ENCODE measurements at regions not wholly inside any gene's neighbourhood (a gene's known extent, or its start where the extent isn't known, plus 50 kb on each side); places are given as distances from the start of the nearest gene placed in this dataset.
"Not testable (repeated sequence)": the region's sequence is repeated elsewhere in the genome, so short reads cannot be mapped to it uniquely, and the experiment has no call there.

DNA sequence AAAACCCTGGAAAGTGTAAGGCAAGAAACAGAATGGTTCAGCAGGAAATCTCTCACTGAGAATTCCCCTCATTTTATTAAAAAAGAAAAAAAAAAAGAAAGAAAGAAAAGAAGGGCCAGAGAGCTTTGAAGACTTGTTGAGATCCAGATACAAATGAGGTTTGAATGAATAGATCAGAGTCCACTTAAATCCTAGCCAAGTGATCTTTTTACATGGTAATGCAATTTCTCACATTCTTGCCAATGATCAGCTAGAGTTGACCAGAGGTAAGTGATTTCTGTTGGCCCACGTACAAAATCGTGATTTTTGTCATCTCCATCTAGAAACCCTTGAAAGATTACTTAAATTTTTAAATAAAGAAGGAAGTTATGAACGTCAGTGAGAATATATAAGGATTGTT lies 261.5 kb upstream of the PCSK5 start:
- DNase-seq = no peak

DNA sequence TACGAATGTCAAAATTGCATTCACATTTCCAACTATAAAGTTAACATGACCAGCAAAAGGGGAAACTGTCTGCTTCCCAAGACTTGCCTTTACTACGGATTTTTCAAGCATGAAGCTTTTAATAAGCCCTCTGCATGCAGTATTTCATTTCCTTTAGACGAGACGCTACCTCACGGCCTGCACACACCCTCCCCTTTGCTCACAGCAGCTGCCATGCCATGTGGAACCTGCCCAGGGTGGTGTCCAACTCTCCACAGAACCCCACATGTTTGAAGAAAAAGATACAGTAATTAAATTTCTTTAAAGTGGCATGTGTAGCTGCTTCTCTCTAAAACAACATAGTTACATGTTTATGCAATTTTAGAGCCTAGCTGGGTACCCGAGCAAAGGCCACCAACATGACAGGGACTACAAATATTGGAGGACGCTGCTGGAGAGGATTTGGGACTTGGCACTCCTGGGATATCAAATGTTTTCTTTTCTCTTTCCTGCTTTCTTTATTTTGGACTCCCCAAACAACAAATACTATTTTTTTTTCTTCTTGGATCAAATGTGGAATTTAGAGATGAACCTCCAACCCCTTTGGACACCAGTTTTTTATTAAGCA lies 256.9 kb upstream of the PCSK5 start:
- DNase-seq = no peak

DNA sequence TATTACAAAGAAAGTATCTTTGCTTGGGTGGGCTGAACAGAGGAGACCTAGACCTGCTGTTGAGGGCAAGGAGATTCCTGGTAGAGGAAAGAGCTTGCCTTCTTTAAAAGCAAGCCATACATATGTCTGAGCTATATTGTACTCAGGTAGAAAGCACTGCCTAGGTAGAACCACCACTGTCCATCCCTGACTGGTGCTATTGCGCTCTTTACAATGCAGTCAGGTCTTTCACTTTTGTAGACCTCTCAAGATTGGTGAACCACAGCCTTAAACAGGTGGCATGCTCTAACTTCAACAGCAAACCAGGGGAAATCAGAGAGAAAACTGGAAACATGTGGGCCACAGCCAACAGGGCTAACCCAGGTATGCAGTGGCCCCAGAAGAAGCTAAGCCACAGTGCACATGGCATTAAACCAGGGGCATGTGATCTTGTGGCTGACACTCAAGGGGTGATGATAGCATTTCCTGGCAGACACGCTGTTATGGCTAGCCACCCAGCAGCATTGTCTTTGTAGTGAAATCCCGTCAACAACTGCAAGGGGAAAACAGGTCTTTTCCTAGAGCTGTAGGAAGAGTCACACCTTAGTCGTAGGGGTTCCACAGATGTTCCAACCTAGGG lies 253.9 kb upstream of the PCSK5 start:
- DNase-seq = no peak

DNA sequence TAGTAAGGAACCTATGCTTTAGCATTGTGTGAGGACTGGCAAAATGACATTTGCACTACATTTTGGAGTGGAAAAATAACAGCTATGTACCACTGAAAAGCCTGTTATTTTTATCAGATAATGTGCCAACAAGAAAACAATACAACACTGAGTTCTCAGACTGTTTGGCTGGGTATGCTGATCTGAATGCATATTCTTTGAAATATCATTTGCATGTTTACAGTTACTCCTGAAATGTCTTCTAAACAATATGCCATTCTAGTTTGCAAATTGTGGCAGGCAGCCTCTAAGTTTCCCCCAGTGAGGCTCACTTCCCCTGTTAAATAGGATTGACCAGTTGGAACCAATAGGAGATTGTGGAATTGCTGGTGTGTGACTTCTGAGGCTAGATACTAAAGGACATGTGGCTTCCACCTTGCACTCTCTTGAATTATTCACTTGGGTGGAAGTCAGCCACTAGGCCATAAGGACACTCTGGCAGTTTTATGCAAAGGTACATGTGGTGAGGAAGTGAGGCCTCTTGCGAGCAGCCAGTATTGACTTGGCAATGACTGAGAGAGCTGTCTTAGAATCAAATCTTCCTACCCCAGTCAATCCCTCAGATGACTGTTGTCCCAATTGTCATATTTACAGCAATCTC lies 250.4 kb upstream of the PCSK5 start:
- no peak for DNase-seq

GRCh38 chr9:75642522-75642921 lies 248.0 kb upstream of the PCSK5 start:
- DNase-seq = no peak

GRCh38 chr9:75644649-75645048 lies 245.8 kb upstream of the PCSK5 start:
- DNase-seq = no peak

GRCh38 chr9:75648034-75648433 lies 242.4 kb upstream of the PCSK5 start:
- DNase-seq = no peak

DNA sequence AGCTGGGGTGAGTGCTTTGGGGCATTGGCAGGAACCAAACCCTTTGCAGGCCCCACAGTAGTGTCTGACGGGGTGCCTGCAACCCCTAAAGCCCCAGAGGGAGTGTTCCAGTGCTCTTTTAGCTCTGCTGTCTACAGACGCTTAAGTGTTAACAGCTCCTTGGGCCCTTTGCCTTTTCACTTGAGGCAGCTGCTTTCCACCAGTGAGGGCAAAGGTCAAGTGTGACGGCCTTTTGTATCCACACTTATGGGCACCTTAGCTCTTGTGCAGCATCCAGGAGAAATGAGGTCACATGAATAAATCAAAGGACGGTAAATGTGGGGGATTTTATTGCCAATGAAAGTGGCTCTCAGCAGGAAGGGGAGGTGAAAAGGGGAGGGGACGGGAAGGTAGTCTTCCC lies 241.4 kb upstream of the PCSK5 start:
- DNase-seq = no peak

DNA sequence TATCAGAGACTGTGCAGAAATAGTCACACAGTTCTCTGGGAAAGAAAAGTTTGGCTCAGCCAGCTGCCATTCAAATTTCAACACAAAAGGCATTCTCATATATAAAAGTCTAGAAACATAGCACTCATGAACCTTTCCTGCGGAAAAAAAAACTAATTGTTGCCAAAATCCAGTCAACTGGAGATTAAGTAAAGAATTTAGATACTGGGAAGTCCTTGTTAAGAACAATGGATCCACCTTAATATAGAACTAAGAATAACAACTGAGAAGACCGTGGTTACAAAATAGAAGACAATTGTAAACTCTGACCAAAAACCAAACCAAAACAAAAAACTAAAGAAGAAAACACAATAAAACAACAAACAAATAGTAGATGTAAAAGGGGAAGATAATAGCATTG lies 238.8 kb upstream of the PCSK5 start:
- no peak for DNase-seq

GRCh38 chr9:75653335-75653734 lies 237.1 kb upstream of the PCSK5 start:
- DNase-seq = no peak

DNA sequence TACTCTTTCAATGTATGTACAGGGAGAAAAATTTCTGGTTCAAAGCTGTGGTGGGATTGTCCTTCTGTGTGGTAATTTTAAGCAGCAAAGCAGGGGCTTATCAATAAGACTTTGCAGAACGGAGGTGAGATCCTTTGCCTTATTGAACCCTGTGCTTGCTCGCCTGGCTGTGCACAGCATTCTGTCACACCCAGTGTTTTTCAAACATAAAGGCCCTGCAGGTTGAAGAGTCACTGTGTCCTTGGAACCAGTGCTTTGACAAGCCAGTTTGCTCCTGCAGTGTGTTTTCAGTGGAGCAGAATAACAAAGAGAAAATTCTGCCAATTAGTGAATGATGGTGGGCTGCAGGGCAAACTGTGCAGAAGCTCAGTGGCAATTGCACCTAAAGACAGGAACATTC lies 236.7 kb upstream of the PCSK5 start:
- no peak for DNase-seq

DNA sequence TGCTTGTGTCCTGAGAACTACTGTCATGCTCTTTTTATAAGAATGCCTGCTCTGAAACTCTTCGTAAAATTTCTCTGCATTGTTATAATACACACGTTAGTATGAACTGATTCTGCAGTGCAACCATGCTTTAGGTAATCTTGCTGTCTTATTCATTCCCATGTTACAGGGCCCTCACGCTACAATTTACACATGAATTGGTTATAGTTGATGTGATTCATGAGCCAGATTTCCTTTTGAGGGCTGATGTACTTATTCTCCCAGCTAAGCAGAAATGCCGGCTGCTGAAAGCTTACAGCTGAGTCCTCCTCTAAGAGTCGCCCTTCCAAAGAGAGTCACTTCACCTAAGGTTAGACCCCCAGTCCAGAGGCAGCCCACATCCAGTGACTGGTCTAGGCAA lies 233.5 kb upstream of the PCSK5 start:
- DNase-seq = no peak

GRCh38 chr9:75658301-75658905 lies 232.1 kb upstream of the PCSK5 start:
- DNase-seq = no peak

DNA sequence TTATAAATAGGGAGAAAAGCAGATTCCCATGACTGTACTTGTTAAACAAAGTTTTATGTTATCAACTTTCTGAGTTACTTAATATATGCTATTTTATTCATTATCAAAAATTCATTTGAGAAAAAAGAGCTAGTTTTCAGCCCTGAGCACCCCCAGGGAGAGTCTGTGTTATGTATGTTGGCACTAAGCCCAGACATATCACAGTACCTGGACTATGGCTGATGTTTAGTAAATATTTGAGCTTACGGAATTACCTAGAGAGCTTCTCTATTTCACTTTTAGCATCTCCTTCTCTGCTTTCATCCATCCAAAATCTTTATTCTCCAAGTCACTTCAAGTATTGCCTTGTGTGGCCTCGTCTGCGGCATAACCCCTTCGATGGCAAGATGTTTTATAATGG lies 225.9 kb upstream of the PCSK5 start:
- no peak for DNase-seq

DNA sequence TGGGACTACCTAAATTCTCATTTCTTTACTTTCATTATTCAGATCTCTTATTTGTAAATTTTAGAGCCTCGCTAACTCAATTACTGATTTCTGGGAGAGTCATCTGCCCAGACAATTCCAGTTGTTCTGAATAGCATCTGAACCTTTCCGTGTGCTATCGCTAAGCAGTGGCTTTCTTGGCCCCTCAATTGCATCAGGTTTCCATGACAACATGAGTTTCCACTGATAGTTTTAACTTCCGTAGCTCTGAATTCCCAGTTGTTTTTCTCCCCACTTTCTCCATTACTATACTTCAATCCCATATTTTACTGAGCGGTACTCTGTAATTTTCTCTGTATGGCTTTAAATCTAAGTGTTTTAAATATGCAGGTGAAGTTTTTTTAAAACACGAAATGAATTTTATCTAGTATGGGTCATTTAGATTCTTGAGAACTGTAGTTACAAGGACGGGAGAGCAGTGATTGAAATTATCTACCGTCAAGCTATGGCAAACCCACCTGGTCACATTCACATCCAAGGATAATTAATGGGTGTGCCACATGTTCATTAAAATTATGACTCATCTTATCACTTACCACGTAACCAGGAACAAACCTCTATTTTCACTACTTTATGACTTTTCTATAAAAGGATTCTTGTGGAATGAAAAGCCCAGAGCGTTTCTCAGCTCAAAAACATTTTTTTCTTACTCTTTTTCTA lies 223.5 kb upstream of the PCSK5 start:
- no peak for DNase-seq

DNA sequence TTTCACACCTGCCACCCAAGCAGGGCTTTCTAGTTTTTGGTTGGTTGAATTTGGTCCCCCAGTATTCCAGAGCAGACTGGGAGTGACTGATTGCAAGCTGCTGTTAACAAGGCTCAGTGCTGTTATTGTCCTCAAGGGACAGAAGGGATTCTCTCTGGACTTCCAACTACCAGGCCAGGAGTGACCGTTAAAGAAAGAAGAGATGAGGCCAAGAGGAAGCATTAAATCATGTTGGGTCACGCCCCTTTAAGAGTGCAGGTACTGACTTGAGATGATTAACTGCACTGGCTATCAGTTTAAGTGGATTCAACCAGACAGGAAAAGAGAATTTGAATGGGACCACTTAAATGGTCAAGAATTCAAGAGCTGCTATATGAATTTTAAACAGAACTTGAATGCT lies 220.8 kb upstream of the PCSK5 start:
- no peak for DNase-seq

- no peak for DNase-seq
These were observed 219.1 kb upstream of the PCSK5 start for GRCh38 chr9:75671354-75671753.

DNA sequence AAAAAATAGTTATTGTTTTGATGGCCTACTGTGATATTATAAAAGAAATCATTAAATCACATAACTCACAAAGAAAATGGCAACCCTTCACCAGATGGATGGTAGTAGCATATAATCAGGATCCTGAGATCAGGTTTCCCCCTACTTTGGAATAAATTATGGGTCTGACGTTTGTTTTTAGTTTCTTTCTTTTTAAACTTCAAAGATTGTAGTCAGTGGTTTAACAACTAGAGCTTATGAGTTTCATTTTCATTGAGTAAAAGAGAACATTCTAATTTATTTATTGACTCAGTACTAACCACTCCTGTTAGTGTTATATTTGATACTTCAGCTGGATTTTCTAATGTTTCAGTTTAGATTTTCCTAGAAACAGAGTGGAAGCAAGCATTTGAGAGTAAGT lies 218.0 kb upstream of the PCSK5 start:
- no peak for DNase-seq

- no peak for DNase-seq
These were observed 206.9 kb upstream of the PCSK5 start for GRCh38 chr9:75683591-75683990.

DNA sequence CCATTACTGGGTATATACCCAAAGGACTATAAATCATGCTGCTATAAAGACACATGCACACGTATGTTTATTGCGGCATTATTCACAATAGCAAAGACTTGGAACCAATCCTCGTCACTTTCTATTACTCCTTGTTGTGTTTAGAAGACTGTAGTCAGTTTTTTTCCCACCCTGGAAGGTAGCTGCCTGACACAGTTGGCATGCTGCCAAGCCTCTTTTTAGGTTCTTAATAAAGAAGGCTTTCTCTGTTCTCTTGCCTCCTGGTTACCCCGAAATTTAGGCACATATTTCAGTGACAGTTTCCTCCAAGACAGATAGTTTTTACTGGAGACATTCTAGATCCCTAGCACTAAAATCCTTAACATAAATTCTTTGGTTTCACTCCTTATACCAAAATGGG lies 205.4 kb upstream of the PCSK5 start:
- DNase-seq = no peak

- DNase-seq = no peak
These were observed 203.0 kb upstream of the PCSK5 start for GRCh38 chr9:75687359-75687953.

DNA sequence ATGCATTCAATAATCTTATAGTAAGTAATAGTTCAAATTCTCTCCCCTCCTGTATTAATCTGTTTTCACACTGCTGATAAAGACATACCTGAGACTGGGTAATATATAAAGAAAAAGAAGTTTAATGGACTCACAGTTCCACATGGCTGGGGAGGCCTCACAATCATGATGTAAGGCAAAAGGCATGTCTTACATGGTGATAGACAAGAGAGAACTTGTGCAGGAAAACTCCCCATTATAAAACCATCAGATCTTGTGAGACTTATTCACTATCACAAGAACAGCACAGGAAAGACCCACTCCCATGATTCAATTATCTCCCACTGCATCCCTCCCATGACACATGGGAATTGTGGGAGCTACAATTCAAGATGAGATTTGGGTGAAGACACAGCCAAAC lies 199.9 kb upstream of the PCSK5 start:
- not testable (repeated sequence) for DNase-seq

- DNase-seq = no peak
These were observed 199.1 kb upstream of the PCSK5 start for GRCh38 chr9:75691408-75691807.

Data from effector CD8-positive, alpha-beta T cell (primary cell).